Activated CD4-positive, alpha-beta memory T cell treated with anti-CD3 and anti-CD28 coated beads, Interleukin-2, amount 10 ng/mL, durations not matched to agents 7 days and 5 days (primary cell): ENCODE measurements at regions not wholly inside any gene's neighbourhood (a gene's known extent, or its start where the extent isn't known, plus 50 kb on each side); places are given as distances from the start of the nearest gene placed in this dataset.

Experiments
- CTCF ChIA-PET: fragments of 350-600 bp; sonication (Branson Sonifier 250); formaldehyde crosslinking; loops from one replicate; lab custom pipeline; 2021; ENCODE audit warnings: antibody characterized with exemption, inconsistent platforms; lab: Charles Lee
- POLR2A ChIA-PET: fragments of 350-600 bp; sonication (Branson Sonifier 250); formaldehyde crosslinking; loops from one replicate; lab custom pipeline; 2021; ENCODE audit warnings: antibody characterized with exemption; lab: Charles Lee
- DNase-seq: peaks from one replicate; pipeline ENCODE4 v3.0.0-alpha.2; 2020
- H3K27ac Mint-ChIP-seq: one replicate; pipeline ENCODE4 v1.8.0; 2021; ENCODE audit warnings: mild to moderate bottlenecking, mixed read lengths
- H3K27me3 Mint-ChIP-seq: one replicate; pipeline ENCODE4 v1.8.0; 2021; ENCODE audit warnings: mixed read lengths
- H3K36me3 Mint-ChIP-seq: one replicate; pipeline ENCODE4 v1.8.0; 2021; ENCODE audit warnings: low read depth, mixed read lengths
- H3K4me1 Mint-ChIP-seq: one replicate; pipeline ENCODE4 v1.8.0; 2021; ENCODE audit warnings: mixed read lengths
- H3K4me3 Mint-ChIP-seq: one replicate; pipeline ENCODE4 v1.8.0; 2021; ENCODE audit warnings: mild to moderate bottlenecking, mixed read lengths
- H3K9me3 Mint-ChIP-seq: one replicate; pipeline ENCODE4 v1.8.0; 2021; ENCODE audit warnings: mixed read lengths

DNA sequence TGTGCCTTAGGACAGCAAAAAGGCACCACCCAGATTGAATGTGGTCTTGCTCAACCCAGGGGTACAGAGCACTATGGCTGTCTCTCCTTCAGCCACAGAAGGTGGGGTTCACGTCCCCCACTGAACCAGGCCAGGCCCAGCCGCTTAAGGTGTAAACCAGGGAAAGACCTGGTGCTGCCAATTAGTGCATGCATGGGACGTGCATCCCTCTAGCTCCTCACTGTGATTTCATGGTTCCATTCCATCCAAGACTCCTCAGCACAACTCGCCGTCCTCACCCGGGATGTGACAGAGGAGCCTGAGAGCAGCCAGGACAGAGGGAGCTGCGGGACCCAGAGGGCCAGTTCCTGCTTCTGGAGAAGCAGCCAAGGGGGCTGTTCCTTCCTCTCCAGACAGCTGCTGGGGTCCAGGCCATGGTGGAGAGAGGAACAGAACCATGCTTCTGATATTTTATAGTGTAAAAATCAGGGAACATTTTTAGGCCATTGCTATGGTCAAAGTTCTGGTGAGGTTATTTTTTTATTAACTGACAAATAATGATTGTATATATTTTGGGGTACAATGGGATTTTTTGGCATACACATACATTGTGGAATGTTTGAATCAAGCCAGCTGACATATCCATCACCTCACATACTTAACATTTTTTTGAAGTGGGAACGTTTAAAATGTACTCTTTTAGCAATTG is 492.2 kb upstream of the B3GAT1 start:
- Mint-ChIP-seq H3K9me3 (no peaks in the 10 kb centered on the region), H3K27ac (no peak overlapping the region), H3K27me3 (peaks cover 1% of the 10 kb centered on the region), H3K4me1 (no peaks in the 10 kb centered on the region), H3K4me3 (no peak overlapping the region), H3K36me3 (no peaks in the 10 kb centered on the region)
- POLR2A ChIA-PET, result no interaction called here
- CTCF ChIA-PET, result no interaction called here
- no peak for DNase-seq

DNA sequence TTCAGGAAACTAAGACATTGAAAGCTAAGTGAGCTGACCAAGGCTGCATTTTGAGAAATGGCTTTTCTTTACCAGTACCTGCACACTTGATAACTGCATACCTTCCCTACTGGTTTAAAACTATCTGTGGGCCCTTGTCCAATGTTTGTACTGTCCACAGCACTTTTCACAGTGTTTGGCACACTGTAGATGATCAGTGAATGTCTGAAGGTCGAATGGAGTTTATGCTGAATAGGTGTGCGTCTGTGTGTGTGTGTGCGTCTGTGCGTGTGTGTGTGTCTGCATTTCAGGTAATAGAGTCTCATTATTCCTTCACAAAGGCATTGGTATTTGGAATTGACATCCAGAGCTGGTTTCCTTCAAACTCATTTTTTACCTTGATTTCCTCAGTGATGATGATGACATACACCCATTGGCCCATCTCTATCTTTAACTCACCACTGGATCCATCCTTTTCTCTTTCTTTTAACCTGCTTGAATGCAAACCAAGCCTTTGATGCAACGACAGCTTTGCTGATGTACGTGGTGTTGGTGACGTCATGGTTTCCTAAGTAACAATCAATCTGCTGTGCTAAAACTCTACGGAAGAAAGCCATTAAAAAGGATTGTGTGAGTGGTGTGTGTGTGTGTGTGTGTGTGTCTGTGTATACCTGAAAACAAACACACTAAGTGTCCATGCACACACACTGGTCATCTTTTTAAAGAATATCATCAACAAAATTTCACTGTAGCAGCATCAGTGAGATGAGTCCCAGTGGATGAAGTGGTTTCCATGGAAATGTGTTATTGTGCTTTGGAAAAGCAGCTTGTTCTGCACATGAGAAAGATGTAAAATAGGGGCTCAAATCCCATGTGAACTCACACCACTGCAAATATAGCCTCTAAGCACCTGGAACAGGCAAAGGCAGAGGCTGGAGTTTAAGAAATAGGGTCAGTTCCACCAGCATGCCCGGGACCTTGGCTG is 490.2 kb upstream of the B3GAT1 start:
- no peak overlapping the region for H3K27ac Mint-ChIP-seq
- CTCF ChIA-PET, result no interaction called here
- no peak overlapping the region for H3K4me3 Mint-ChIP-seq
- no peak for DNase-seq
- no peaks in the 10 kb centered on the region for H3K9me3 Mint-ChIP-seq
- H3K4me1 Mint-ChIP-seq, result no peaks in the 10 kb centered on the region
- POLR2A ChIA-PET, result no interaction called here
- no peaks in the 10 kb centered on the region for H3K36me3 Mint-ChIP-seq
- peaks cover 11% of the 10 kb centered on the region for H3K27me3 Mint-ChIP-seq

DNA sequence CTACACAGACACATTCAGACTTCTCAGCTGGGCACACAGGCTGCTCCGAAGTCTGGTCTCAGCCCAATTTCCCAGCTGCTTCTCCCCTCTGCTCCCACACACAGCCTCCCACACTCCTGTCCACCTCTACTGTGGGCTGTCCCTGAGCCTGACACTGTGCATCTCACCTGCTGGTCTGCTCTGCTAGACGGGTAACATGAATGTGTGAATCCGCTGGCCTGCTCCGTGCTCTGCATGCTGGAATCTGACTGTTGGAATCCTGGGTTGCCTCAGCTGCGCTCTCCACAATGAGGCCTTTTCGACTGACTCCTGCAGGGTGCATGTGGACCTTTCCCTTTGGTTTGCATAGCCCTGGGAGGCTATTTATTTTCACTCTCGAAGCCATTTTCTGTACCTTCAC is 489.5 kb upstream of the B3GAT1 start:
- DNase-seq, result no peak
- H3K4me3 Mint-ChIP-seq, result no peak overlapping the region
- ChIA-PET CTCF (no interaction called here), POLR2A (no interaction called here)
- no peaks in the 10 kb centered on the region for H3K9me3 Mint-ChIP-seq
- H3K27ac Mint-ChIP-seq, result no peak overlapping the region
- peaks cover 11% of the 10 kb centered on the region for H3K27me3 Mint-ChIP-seq
- no peaks in the 10 kb centered on the region for H3K36me3 Mint-ChIP-seq
- no peaks in the 10 kb centered on the region for H3K4me1 Mint-ChIP-seq

DNA sequence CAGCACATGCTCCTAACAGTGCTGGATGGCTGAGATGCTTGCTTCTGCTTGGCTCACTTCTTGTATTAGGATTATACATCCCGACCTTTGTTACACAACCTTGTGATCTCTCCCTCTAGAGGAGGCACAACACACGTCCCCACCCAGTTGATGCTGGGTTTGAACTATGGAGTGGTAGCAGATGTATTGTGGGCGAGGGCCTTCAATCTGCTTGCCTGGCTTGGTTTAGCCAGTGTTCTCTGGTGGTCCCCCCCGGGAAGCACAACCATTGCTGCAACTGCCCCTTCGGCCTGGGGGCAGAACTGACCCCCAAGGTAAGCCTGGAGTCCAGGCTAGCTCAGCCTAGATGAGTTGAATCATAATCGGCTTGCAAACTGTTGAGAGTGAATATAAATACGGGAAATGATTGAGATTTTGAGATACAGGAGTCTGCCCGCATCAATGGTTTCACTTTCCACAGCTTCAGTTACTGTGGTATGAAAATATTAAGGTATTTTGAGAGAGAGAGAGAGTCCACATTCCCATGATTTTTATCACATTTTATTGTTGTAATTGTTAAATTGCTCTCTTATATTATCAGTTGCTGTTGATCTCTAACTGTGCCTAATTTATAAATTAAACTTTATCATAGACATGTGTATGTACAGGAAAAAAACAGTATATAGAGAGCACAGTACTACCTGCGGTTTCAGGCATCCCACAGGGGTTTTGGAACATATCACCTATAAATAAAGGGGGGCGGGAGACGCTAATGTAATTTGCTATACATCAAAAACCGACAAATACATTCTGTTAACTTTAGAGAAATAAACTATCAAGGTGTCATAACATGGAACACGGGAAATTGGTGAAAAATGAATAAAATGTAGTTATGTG is 482.0 kb upstream of the B3GAT1 start:
- DNase-seq, result no peak
- ChIA-PET POLR2A (no interaction called here), CTCF (no interaction called here)
- H3K9me3 Mint-ChIP-seq, result no peaks in the 10 kb centered on the region
- H3K4me1 Mint-ChIP-seq, result no peaks in the 10 kb centered on the region
- peaks cover 9% of the 10 kb centered on the region for H3K27me3 Mint-ChIP-seq
- H3K36me3 Mint-ChIP-seq, result no peaks in the 10 kb centered on the region
- no peak overlapping the region for H3K27ac Mint-ChIP-seq
- H3K4me3 Mint-ChIP-seq, result no peak overlapping the region

DNA sequence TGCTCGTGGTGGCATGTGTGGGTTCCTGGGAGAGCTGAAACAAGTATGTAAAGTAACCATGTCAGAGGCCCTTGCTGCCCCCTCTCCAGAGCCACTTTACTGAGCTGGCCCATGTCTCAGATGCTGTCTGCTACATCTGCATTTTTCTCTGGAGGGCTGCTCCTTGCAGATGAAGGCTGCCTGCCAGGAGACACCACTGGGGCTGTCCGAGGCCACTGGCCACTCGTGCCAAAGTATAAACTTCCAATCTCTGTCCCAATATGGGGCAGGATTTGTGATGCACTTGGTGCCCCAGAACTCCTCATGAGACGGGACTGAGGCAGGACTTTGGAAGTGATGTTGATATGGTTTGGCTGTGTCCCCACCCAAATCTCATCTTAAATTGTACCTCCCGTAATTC is 478.4 kb upstream of the B3GAT1 start:
- no peaks in the 10 kb centered on the region for H3K9me3 Mint-ChIP-seq
- H3K27ac Mint-ChIP-seq, result no peak overlapping the region
- no peaks in the 10 kb centered on the region for H3K36me3 Mint-ChIP-seq
- H3K4me3 Mint-ChIP-seq, result no peak overlapping the region
- ChIA-PET CTCF (no interaction called here), POLR2A (no interaction called here)
- H3K27me3 Mint-ChIP-seq, result peaks cover 3% of the 10 kb centered on the region
- no peaks in the 10 kb centered on the region for H3K4me1 Mint-ChIP-seq
- no peak for DNase-seq

DNA sequence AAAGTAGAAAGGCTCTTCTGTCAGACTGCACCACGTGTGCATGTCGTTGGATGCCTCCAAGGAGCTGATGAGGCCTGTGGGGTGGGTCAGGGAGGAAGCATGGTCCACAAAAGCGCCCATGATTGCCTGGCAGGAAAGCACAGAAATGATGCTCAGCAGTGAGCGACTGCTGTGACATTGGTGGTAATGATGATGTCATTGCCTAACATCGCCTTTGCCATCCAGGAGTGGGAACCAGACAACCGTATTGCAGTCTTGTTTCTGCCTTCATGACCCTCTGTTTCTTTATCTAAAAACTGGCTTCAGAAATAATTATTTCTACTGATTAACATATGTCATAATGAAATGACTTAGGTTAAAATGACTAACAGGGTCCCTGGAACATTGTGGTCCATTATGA is 477.8 kb upstream of the B3GAT1 start:
- Mint-ChIP-seq H3K27me3 (peaks cover 3% of the 10 kb centered on the region), H3K4me1 (no peaks in the 10 kb centered on the region), H3K36me3 (no peaks in the 10 kb centered on the region), H3K4me3 (no peak overlapping the region), H3K27ac (no peak overlapping the region), H3K9me3 (no peaks in the 10 kb centered on the region)
- ChIA-PET POLR2A (no interaction called here), CTCF (no interaction called here)
- no peak for DNase-seq

DNA sequence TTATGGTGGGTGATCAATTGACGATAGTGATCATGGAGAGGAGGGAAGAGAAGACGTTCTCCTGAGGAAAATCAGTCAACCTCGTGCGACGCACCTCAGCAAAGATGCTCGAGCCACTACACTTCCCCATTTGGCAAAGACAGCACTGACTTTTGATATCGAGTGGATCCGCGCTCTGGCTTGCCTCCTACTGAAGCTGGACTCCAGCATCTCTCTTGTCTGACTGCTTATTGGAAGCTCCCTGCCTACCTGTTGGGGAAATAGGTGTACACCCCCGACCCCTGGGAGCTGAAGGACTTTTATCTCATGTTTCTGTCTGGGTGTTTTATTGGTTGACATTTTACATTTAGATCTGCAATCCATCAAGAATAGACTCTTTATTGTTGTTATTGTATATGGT is 476.8 kb upstream of the B3GAT1 start:
- ChIA-PET CTCF (no interaction called here), POLR2A (no interaction called here)
- no peaks in the 10 kb centered on the region for H3K4me1 Mint-ChIP-seq
- no peaks in the 10 kb centered on the region for H3K36me3 Mint-ChIP-seq
- DNase-seq, result no peak
- H3K27ac Mint-ChIP-seq, result no peak overlapping the region
- H3K4me3 Mint-ChIP-seq, result no peak overlapping the region
- H3K9me3 Mint-ChIP-seq, result no peaks in the 10 kb centered on the region
- peaks cover 6% of the 10 kb centered on the region for H3K27me3 Mint-ChIP-seq

DNA sequence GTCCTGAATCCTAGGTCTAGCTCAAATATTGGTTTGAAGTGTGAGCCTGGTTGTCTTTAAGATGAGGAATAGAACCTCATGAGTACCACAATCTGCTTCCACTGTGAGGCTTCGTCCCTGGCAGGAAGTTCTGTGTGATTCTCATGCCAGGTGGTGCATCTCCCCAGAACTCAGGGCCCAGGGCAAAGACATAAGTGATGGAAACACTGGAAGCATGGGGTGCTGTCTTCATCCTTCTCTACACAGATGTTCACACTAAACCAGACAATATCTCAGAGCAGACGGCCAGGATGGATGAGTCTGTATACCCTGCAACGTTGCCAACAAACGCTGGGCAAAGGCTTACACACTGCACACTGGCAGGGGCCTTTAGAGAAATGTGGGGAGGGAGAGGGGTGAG is 475.9 kb upstream of the B3GAT1 start:
- H3K4me3 Mint-ChIP-seq, result no peak overlapping the region
- H3K36me3 Mint-ChIP-seq, result no peaks in the 10 kb centered on the region
- peaks cover 7% of the 10 kb centered on the region for H3K27me3 Mint-ChIP-seq
- DNase-seq, result no peak
- ChIA-PET CTCF (no interaction called here), POLR2A (no interaction called here)
- no peaks in the 10 kb centered on the region for H3K9me3 Mint-ChIP-seq
- no peak overlapping the region for H3K27ac Mint-ChIP-seq
- H3K4me1 Mint-ChIP-seq, result no peaks in the 10 kb centered on the region

DNA sequence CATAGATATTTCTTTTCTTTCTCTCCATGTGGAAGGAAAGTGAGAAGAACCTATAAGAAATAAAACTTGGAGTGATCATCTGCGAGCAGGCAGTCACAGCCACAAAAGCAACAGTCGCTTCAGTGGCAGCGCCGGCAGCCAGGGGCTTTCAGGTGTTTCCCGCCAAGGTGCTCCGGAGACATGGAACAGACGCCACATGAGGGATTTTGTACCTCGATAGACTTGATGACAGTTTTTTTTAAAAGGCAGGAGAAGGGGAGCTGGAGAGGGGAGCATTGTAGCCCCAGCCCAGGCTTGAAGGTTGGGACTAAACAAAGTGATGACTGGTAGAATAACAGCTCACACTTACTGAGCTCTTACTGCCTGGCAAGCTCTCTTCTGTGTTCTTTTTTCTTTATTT is 471.4 kb upstream of the B3GAT1 start:
- Mint-ChIP-seq H3K4me3 (no peak overlapping the region), H3K9me3 (no peaks in the 10 kb centered on the region), H3K36me3 (no peaks in the 10 kb centered on the region), H3K27ac (no peak overlapping the region), H3K4me1 (no peaks in the 10 kb centered on the region), H3K27me3 (peaks cover 8% of the 10 kb centered on the region)
- ChIA-PET POLR2A (no interaction called here), CTCF (interaction anchor here (1.7 kb wide), 1 partner anchor 15 kb away, joined by 6 read pairs; no protein-coding TSS in a partner anchor)
- DNase-seq, result no peak

DNA sequence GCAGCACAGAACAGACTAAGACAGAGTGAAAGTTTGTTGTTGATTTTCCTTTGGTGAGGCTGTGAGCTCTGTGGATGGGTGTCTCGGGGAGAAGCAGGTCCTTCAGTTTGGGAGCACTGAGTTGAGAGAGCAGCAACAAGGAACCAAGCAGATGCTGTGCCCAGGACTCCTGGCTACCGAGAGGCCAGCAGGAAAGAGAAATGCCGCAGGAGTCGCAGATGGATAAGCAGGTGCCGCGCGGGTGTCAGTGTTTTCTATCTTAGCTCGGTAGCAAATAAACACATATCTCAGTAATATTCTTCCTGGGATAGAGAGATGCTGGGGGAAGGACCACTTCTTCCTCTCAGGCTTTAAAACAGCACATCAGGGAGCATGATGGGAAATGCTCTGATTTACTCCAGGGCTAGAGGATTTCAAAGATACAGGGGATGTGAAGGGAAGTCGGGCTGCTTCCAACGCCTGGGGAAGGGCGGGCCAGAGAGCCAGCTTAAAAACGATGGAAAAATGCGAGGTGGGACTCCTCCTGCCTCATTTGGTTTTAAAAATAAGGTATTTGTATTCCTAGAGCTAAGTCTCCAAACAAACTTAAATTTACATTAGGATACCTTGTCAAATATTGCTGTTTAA is 470.7 kb upstream of the B3GAT1 start:
- CTCF ChIA-PET, result interaction anchor here (1.7 kb wide), 1 partner anchor 14 kb away, joined by 6 read pairs; no protein-coding TSS in a partner anchor
- no peak for DNase-seq
- H3K4me3 Mint-ChIP-seq, result no peak overlapping the region
- peaks cover 10% of the 10 kb centered on the region for H3K27me3 Mint-ChIP-seq
- H3K4me1 Mint-ChIP-seq, result no peaks in the 10 kb centered on the region
- no peak overlapping the region for H3K27ac Mint-ChIP-seq
- no peaks in the 10 kb centered on the region for H3K36me3 Mint-ChIP-seq
- H3K9me3 Mint-ChIP-seq, result no peaks in the 10 kb centered on the region
- POLR2A ChIA-PET, result no interaction called here

DNA sequence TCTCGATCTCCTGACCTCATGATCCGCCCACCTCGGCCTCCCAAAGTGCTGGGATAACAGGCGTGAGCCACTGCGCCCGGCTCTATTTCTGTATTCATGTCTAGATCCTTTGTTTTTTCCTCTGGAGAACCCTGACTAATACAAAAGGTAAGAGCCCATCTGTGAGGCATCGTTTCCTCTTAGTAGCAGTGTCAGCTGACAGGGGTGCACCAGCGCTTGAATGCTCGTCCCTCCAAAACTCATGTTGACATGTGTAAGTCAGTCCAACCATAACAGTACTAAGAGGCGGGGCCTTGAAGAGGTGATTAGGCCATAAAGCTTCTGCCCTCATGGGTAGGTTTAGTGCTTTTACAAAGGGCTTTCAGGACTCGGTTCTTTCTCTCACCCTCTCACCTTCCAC is 470.1 kb upstream of the B3GAT1 start:
- Mint-ChIP-seq H3K4me3 (no peak overlapping the region), H3K36me3 (no peaks in the 10 kb centered on the region), H3K4me1 (no peaks in the 10 kb centered on the region), H3K27ac (no peak overlapping the region), H3K27me3 (peaks cover 10% of the 10 kb centered on the region), H3K9me3 (no peaks in the 10 kb centered on the region)
- POLR2A ChIA-PET, result interaction anchor here (1.1 kb wide), 1 partner anchor 11 kb away, joined by 3 read pairs; no protein-coding TSS in a partner anchor
- CTCF ChIA-PET, result interaction anchor here (1.7 kb wide), 1 partner anchor 14 kb away, joined by 6 read pairs; no protein-coding TSS in a partner anchor
- no peak for DNase-seq

DNA sequence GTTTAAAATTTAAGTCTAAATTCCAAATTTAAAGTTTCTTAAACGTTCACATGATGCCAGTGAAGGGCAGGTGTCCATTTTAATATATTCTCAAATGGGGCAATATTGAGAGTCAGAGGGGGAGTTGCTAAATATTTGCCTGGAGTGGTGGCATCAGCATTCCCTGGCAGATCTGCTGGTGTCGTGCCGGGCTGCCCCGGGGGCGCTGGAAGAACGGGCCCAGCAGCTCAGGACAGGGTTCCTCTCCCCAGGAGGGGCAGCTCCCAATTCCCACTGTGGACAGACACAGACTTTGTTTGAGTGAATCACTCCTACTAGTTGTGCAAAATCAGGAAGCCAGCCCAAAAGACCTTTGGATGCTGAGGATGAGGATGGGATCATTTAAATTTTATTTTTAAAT is 468.7 kb upstream of the B3GAT1 start:
- Mint-ChIP-seq H3K9me3 (no peaks in the 10 kb centered on the region), H3K36me3 (no peaks in the 10 kb centered on the region), H3K27ac (no peak overlapping the region), H3K27me3 (peaks cover 9% of the 10 kb centered on the region), H3K4me1 (no peaks in the 10 kb centered on the region), H3K4me3 (no peak overlapping the region)
- ChIA-PET POLR2A (no interaction called here), CTCF (interaction anchor here (1.7 kb wide), 1 partner anchor 12 kb away, joined by 4 read pairs; no protein-coding TSS in a partner anchor)
- no peak for DNase-seq
